Stimulated activated CD4-positive, alpha-beta T cell treated with anti-CD3 and anti-CD28 coated beads, Interleukin-4, amount 100 ng/mL, for 4 hours (primary cell): ENCODE measurements at regions not wholly inside any gene's neighbourhood (a gene's known extent, or its start where the extent isn't known, plus 50 kb on each side); places are given as distances from the start of the nearest gene placed in this dataset.

ENCODE experiments used
- DNase-seq, 2 experiments: peaks; one replicate each; pipeline ENCODE4 v3.0.0-alpha.2; 2020

- DNase-seq, result no peak
Measured at GRCh38 chr22:48979482-48979881, 848.2 kb downstream of the BRD1 start.

GRCh38 chr22:48976556-48977535 lies 850.8 kb downstream of the BRD1 start:
- DNase-seq, result no peak

DNA sequence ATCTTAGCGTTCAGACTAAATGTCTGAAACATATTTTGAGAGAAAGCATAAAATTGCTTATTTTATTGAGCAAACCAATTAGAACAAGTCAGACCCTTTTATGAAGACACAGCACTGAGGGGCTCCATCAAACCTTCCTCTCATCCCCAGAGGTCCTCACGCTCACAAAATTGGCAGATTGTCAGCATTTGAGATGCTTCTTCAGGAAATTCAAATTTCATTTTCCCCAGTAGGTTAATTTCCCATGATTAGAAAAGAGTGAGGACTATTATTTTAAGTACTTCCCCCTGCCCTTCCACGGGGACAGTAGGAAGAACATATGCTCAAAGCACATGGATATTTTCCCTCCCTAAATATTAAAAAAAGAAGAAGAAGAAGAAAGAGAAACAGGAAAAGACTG lies 851.8 kb downstream of the BRD1 start:
- DNase-seq, result no peak

- no peak for DNase-seq
Measured at GRCh38 chr22:48975316-48975741, 852.3 kb downstream of the BRD1 start.

DNA sequence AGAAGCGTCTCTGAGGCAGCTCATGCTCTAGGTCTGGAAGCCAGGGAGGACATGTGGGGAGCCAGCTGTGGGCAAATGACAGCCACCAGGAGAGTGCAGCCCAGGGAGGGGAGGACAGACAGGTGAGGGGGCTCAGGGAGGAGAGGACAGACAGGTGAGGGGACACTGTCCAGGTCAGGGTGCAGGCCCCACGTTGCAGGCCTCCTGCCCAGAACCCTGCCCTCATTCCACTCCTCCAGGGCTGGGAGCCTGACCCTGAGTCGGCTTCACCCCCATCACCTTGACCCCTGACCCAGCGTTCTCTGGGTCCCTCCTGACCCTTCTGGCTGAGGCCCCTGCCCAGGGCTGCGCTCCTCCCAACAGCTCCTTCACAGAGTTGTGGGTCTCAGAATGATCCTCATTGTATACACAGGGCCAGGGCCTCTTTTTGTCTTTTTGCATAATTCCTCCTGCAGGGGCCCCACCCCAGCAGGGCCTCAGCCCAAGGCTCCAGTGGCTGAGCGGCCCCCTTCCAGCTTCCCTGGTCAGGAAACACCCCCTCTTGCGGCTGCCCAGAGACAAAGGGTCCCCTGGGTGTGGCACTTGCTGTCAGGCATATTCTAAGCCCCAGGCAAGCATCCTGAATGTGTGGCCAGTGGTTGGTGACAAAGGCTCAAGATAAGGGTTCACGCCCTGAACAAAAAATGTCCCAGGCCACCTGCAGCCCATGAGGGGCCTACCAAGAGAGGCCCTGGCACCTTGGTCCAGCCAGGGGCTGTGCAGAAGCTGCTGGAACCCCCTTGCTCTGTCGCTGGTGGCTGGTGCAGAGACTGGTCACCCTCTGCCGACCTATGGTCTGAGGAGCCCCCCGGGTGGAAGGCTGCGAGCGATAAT lies 853.0 kb downstream of the BRD1 start:
- DNase-seq, result no peak

GRCh38 chr22:48973694-48974041 lies 854.0 kb downstream of the BRD1 start:
- no peak for DNase-seq

DNA sequence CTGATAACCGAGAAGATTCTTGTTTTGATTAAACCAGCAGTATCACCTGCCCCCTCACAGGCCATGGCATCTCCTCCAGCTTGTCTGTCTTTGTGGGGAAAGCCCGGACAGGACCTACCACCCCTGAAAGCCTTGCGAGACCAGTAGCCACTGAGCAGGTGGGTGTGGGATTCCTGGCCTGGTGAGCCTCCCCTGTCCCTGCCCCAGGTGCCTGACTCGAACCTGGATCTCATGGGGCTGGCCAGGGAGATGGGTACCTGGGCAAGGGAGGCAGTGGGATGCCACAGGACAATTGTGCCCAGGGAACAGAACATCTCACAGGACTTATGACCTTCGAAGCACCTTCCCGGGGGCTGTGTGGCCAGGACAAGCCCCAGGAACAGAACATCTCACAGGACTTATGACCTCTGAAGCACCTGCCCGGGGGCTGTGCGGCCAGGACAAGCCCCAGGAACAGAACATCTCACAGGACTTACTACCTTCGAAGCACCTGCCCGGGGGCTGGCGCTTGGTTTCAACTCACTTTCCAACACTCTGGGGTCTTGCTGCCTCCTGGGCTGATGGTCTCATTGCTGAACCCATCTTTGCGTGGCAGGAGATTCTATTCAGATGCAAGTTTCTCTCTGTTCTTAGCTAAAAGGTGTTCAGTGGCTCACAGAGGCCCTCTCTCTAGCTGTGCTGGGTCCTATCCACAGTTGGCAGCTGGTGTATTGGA lies 854.5 kb downstream of the BRD1 start:
- DNase-seq, result no peak

GRCh38 chr22:48968201-48968959 lies 859.3 kb downstream of the BRD1 start:
- peak; percentile 15 to 18 for DNase-seq

GRCh38 chr22:48963405-48963804 lies 864.3 kb downstream of the BRD1 start:
- no peak for DNase-seq

DNA sequence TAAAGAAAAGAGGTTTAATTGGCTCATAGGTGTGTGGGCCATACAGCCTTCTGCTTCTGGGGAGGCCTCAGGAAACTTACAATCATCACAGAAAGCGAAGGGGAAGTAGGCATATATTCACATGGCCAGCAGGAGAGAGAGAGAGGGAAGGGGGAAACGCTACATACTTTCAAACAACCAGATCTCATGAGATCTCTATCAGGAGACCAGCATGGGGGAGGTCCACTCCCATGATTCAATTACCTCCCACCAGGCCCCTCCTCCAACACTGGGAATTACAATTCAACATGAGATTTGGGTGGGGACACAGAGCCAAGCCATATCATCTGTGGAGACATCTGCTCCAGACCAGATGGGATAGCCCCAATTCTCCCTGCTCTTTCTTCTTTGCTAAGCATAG lies 866.0 kb downstream of the BRD1 start:
- no peak for DNase-seq

DNA sequence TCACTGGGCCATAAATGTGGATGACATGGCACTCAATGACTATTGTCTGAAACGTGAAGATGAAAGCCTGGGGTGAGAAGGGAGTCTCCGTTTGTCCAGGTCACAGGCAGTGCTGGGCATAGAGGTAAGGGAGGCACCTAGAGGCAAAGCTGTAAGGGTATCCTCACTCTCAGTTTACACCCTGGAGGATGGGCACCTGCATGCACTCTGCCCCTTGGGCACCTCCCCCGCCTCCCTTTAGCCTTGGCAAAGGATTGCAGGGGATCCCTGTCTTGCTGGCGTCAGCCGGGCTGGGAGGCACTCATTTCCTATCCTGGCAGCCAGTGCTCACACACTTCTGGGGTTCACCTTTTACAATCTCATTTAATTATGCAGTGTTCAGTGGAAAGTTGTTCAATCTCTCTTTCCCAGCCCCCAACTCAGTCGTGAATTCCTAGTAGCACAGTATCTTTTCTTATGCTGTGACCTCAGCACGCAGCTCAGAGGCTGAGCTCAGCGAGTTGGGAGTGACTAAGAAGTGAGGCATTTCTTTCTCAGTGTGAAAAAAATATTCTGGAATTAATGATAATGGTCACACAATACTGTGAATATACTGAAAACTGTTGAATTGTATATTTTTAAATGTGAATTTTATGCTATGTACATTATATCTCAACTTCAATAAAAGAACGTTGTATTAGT lies 866.6 kb downstream of the BRD1 start:
- DNase-seq, result no peak

GRCh38 chr22:48960576-48960975 lies 867.1 kb downstream of the BRD1 start:
- DNase-seq, result no peak

GRCh38 chr22:48959496-48959895 lies 868.2 kb downstream of the BRD1 start:
- DNase-seq, result no peak

GRCh38 chr22:48957987-48958321 lies 869.7 kb downstream of the BRD1 start:
- no peak for DNase-seq

DNA sequence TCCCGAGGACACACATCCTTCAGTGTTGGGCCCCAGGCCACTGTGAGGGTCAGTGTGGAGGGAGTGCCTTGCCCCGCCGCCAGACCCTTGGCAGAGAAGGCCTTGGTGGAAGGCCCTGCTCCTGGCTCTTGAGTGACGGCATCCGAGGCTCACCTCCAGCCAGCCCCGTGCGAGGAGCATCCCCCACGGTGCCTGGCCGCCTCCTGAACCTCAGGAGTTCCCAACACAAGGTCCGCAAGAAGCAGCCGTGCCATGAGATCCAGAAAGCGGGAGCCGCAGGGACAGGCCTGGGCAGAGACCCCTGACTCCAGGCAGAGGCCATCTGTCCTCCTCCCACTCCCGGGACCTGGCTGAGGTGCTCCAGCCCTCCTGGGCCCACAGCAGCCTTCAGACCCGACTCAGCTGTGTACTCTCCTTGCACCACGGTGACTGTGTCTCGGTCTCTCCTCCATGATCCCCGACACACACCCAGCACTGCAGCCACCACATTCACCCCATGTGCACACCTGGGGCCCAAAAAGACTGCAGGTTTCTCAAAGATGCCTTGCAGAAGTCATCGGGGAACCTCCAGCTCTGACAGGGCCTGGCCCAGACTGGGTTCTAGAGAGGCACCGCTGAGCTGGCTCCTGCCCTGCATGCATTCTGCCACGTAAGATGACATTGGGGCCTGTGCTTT lies 870.2 kb downstream of the BRD1 start:
- no peak for DNase-seq

DNA sequence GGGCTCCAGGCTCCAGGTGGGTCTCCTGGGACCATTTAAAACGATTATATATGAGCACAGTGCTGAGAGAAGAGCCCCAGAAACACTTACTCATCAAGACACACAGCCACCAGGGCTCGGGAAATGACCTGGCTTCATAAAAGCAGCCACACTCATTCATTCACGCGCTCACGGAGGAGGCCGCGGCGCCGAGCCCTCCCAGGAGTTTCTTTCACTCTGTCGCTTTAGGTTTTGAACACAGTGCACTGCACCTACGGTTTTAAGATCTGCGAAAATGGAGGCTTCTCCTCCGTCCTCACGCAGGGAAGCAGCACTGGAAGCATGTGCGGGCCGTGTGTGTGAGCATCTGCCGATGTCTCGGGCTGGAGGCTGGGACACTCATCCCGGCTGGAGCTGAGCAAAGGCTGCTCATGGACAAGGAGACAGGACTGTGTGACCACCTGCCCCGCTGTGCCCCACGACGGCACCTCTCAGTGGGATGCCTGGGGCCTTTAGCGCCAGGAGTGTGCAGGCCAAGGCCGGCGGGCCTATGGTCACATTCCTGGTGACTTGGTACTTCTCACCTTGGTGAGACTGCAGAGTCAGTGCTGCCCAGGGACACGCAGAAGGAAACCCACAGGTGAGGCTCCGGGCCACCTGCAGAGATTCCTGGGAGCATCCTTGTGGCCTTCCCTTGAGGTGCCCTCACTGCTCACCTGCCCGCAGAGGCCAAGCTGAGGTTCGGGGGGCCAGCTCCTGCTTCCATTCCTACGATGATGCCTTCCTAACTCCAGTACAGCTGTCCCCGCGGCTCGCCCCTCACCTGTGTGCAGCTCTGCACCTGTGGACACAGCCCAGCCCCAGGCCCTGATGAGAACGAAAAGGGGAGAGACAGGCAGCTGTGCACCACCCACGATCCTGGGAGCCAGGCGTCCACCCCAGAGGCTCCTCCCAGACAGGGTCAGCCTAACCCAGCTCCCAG lies 872.0 kb downstream of the BRD1 start:
- DNase-seq, result no peak

DNA sequence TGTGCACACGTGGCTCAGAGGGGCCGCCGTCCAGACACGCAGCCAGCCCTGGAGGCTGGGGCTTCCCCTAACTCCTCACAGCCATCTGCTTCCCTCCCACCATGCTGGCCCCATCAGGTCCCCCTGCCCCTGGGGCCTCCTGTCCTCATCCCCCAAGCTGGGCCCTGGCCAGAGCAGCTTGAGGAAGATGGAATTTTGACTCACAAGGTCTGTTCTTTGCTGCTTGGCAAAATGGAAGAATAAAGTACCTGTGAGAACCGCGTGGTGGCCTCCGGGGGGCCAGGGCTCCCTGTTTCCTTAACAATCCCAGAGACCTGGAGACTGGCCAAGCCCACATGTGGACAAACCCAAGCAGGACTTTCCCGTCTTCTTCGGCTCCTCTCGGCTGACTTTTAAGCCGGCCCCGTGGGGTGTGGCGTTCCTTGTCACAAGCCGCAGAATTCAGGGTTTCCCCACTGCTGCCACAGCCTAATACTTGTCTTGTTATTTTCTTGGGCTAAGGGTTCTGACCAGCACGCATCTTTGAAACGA lies 872.8 kb downstream of the BRD1 start:
- no peak for DNase-seq

DNA sequence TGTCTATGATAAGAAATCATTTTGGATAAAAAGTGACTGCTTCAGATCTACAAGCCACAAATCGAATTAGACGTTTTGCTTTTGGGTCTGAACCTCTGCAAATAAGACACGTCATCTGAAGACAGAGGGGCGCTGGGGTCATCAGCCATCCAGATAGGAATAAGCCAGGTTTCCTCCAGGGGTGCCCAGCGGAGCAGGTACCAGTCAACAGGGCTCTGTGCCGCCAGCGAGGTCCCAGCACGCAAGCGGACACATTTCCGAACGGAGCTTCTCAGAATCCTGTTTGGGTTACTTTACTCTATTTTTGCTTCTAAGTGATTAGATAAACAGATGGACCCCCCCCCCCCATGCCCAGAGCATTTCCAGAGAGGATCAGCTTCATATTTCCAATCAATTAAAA lies 873.8 kb downstream of the BRD1 start:
- DNase-seq, result no peak

DNA sequence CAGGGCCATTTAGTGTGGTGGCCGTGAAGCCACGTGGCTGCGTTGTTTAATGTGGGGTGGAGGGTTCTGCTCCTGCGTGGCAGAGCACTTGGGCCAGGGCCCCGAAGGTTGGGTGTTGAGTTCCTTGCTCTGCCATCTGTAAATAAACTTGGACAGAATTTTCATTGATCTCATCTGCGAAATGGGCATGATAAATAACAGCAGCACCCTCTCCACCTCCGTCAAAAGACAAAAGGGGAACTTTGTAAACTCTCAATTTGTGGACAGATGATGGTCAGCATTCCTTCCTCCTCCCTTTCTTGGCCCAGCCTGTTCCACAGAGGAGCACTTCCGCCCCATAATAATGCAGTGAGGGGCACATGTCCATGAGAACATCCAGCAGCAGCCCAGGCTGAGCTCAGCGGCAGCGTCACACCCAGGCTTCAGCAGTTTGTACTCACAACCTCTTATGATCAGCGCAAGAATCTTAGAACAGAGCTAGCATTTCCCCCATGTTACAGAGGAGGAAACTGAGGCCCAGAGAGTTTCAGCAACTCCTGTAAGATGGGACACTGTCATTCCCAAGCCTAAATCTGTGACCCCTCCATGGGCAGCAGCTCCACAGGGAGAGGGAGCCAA lies 874.5 kb downstream of the BRD1 start:
- no peak for DNase-seq
